HL-60 (cell line): ENCODE measurements at regions not wholly inside any gene's neighbourhood (a gene's known extent, or its start where the extent isn't known, plus 50 kb on each side); places are given as distances from the start of the nearest gene placed in this dataset.

Experiments
- DNase-seq, 2 experiments: peaks; one replicate each; pipeline ENCODE4 v3.0.0-alpha.2; 2010 to 2020; ENCODE audit warnings: low read depth in 1 of 2, low spot score in 1 of 2
- H3K27ac ChIP-seq: fragments of 250-450 bp; sonication (Bioruptor Pico); replicated peaks from 2 replicates; pipeline ENCODE4 v1.5.1; 2020; ENCODE audit warnings: mild to moderate bottlenecking, moderate library complexity
- H3K27me3 ChIP-seq: fragments of 250-450 bp; sonication (Bioruptor Pico); 2 replicates; pipeline ENCODE4 v1.5.1; 2021; ENCODE audit warnings: mild to moderate bottlenecking, moderate library complexity; ENCODE audit not compliant: insufficient read depth, poor library complexity, severe bottlenecking
- H3K4me3 ChIP-seq: replicated peaks from 2 replicates; pipeline ENCODE4 v1.5.1; 2011; ENCODE audit warnings: mild to moderate bottlenecking, control low read depth, low read length; ENCODE audit not compliant: insufficient read depth
- GABPA ChIP-seq: IDR thresholded peaks from 2 replicates; pipeline ENCODE4 v1.6.1; 2012; ENCODE audit warnings: low read depth
- POLR2AphosphoS5 ChIP-seq: IDR thresholded peaks from 2 replicates; pipeline ENCODE4 v1.6.1; 2012; ENCODE audit warnings: low read depth
- REST ChIP-seq: IDR thresholded peaks from 2 replicates; pipeline ENCODE4 v1.6.1; 2012; ENCODE audit warnings: low read depth; ENCODE audit not compliant: insufficient replicate concordance
- SPI1 ChIP-seq: IDR thresholded peaks from 2 replicates; pipeline ENCODE4 v1.6.1; 2012; ENCODE audit warnings: low read depth, mild to moderate bottlenecking, borderline replicate concordance
- TF ChIP-seq, protein P1 (sequence below): IDR thresholded peaks from one replicate; pipeline ENCODE4 v1.5.1; 2011; ENCODE audit warnings: low read length, control low read depth, inconsistent platforms; ENCODE audit not compliant: insufficient read depth

DNA sequence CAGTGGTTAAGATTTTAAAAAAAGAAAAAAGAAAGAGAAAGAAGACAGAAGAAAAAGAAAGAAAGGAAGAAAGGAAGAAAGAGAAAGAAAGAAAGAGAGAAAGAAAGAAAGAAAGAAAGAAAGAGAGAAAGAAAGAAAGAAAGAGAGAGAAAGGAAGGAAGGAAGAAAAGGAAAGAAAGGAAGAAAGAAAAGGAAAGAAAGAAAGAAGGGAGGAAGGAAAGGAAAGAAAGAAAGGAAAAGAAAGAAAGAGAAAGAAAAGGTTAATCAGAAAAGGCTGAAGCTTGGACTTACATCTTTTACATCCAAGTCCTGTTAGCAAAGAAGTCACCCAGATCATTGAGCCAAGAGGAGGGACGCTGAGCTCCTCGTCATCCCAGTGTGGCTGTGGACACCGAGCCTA lies 70.0 kb downstream of the IRX2 start:
- TF ChIP-seq POLR2AphosphoS5 (no peak), SPI1 (no peak), GABPA (no peak), REST (no peak)
- TF ChIP-seq, protein P1, sequence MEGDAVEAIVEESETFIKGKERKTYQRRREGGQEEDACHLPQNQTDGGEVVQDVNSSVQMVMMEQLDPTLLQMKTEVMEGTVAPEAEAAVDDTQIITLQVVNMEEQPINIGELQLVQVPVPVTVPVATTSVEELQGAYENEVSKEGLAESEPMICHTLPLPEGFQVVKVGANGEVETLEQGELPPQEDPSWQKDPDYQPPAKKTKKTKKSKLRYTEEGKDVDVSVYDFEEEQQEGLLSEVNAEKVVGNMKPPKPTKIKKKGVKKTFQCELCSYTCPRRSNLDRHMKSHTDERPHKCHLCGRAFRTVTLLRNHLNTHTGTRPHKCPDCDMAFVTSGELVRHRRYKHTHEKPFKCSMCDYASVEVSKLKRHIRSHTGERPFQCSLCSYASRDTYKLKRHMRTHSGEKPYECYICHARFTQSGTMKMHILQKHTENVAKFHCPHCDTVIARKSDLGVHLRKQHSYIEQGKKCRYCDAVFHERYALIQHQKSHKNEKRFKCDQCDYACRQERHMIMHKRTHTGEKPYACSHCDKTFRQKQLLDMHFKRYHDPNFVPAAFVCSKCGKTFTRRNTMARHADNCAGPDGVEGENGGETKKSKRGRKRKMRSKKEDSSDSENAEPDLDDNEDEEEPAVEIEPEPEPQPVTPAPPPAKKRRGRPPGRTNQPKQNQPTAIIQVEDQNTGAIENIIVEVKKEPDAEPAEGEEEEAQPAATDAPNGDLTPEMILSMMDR = no peak
- DNase-seq = no peak
- H3K4me3 ChIP-seq = no peak overlapping the region

GRCh38 chr5:2680979-2681378 lies 70.5 kb downstream of the IRX2 start:
- TF ChIP-seq, protein P1 = no peak
- TF ChIP-seq POLR2AphosphoS5 (no peak), REST (no peak), SPI1 (no peak), GABPA (no peak)
- no peak for DNase-seq
- H3K27ac ChIP-seq = no peak overlapping the region
- no peak overlapping the region for H3K4me3 ChIP-seq
- no peaks in the 10 kb centered on the region for H3K27me3 ChIP-seq

More for the DNA sequence above, 70.0 kb downstream of the IRX2 start:
- H3K27ac ChIP-seq = no peak overlapping the region
- H3K27me3 ChIP-seq = no peaks in the 10 kb centered on the region

DNA sequence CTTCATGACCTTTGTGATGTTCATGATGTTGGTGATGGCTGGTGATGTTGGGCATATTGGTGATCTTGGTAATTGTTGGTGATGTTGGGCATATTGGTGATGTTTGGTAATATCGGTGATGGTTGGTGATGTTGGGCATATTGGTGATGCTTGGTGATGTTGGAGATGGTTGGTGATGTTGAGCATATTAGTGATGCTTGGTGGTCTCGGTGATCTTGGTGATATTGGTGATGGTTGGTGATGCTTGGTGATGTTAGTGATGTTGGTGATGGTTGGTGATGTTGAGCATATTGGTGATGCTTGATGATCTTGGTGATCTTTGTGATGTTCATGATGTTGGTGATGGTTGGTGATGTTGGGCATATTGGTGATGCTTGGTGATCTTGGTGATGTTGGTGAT lies 73.8 kb downstream of the IRX2 start:
- TF ChIP-seq SPI1 = no peak
- TF ChIP-seq POLR2AphosphoS5 = no peak
- TF ChIP-seq REST = no peak
- TF ChIP-seq, protein P1 = no peak
- no peak for TF ChIP-seq GABPA
- no peak for DNase-seq
- no peak overlapping the region for H3K27ac ChIP-seq
- H3K27me3 ChIP-seq = no peaks in the 10 kb centered on the region
- no peak overlapping the region for H3K4me3 ChIP-seq
